ENCODE measurements at regions not wholly inside any gene's neighbourhood (a gene's known extent, or its start where the extent isn't known, plus 50 kb on each side); places are given as distances from the start of the nearest gene placed in this dataset.

- TF ChIP-seq POLR2A (IDR thresholded peaks at IDR 0.05; ENCODE audit: low read depth, low read length) (no peak), POLR2AphosphoS5 (IDR thresholded peaks at IDR 0.05; ENCODE audit: low read depth, low read length) (no peak)
These were observed 231.6 kb downstream of the THBS2 start for GRCh38 chr6:169022079-169022478.

Data from GM12892 (cell line).